OCI-LY3 (cell line): ENCODE measurements at regions not wholly inside any gene's neighbourhood (a gene's known extent, or its start where the extent isn't known, plus 50 kb on each side); places are given as distances from the start of the nearest gene placed in this dataset.

Source experiments
- CTCF ChIP-seq: fragments of 200-600, 300-600 bp; sonication (generic); IDR thresholded peaks from 2 replicates; pipeline ENCODE4 v1.5.1; 2014; ENCODE audit warnings: antibody characterized with exemption, low read length, low read depth
- EZH2phosphoT487 ChIP-seq: fragments of 200-600 bp; shearing (Covaris generic); IDR thresholded peaks from 2 replicates; pipeline ENCODE4 v1.6.1; 2018; ENCODE audit warnings: antibody characterized with exemption, mixed run types, low read depth

- TF ChIP-seq CTCF (no peak), EZH2phosphoT487 (no peak)
Observed at GRCh38 chr4:112093636-112094202, 51.5 kb upstream of the FAM241A start.
